H9 (cell line): ENCODE measurements at regions not wholly inside any gene's neighbourhood (a gene's known extent, or its start where the extent isn't known, plus 50 kb on each side); places are given as distances from the start of the nearest gene placed in this dataset.

ENCODE experiments used
- DNase-seq: peaks from one replicate; pipeline ENCODE4 v3.0.0-alpha.2; 2017
- H2AFZ ChIP-seq: one replicate; pipeline ENCODE4 v1.6.1; 2013; ENCODE audit warnings: mild to moderate bottlenecking, low read length, control low read depth, moderate library complexity
- H2AK5ac ChIP-seq: 2 replicates; pipeline ENCODE4 v1.6.1; 2013; ENCODE audit warnings: low read length, control low read depth, mixed read lengths; ENCODE audit not compliant: insufficient read length
- H2BK120ac ChIP-seq: one replicate; pipeline ENCODE4 v1.6.1; 2013; ENCODE audit warnings: low read depth, mild to moderate bottlenecking, low read length, control low read depth, inconsistent platforms; ENCODE audit not compliant: poor library complexity, severe bottlenecking
- H2BK12ac ChIP-seq: 2 replicates; pipeline ENCODE4 v1.6.1; 2013; ENCODE audit warnings: low read length, control low read depth, mixed read lengths, low read depth; ENCODE audit not compliant: insufficient read length
- H2BK15ac ChIP-seq: 2 replicates; pipeline ENCODE4 v1.6.1; 2013; ENCODE audit warnings: low read depth, low read length, control low read depth
- H2BK20ac ChIP-seq: one replicate; pipeline ENCODE4 v1.6.1; 2013; ENCODE audit warnings: low read depth, mild to moderate bottlenecking, low read length, control low read depth, inconsistent platforms; ENCODE audit not compliant: poor library complexity, severe bottlenecking
- H2BK5ac ChIP-seq: 2 replicates; pipeline ENCODE4 v1.6.1; 2013; ENCODE audit warnings: low read length, control low read depth, mixed read lengths; ENCODE audit not compliant: insufficient read length
- H3K14ac ChIP-seq: 2 replicates; pipeline ENCODE4 v1.6.1; 2013; ENCODE audit warnings: low read length, control low read depth; ENCODE audit not compliant: insufficient read depth
- H3K18ac ChIP-seq: 2 replicates; pipeline ENCODE4 v1.6.1; 2013; ENCODE audit warnings: low read depth, mild to moderate bottlenecking, mixed read lengths, low read length, control low read depth; ENCODE audit not compliant: insufficient read length
- H3K23ac ChIP-seq: 2 replicates; pipeline ENCODE4 v1.6.1; 2013; ENCODE audit warnings: low read length, control low read depth, mixed read lengths, low read depth; ENCODE audit not compliant: insufficient read length
- H3K23me2 ChIP-seq: 2 replicates; pipeline ENCODE4 v1.6.1; 2013; ENCODE audit warnings: low read depth, mild to moderate bottlenecking, mixed read lengths, low read length, control low read depth; ENCODE audit not compliant: insufficient read length, poor library complexity, severe bottlenecking
- H3K27ac ChIP-seq: 2 replicates; pipeline ENCODE4 v1.5.1; 2013; ENCODE audit warnings: low read length, control low read depth, mixed read lengths, low read depth; ENCODE audit not compliant: insufficient read length
- H3K27me3 ChIP-seq: 2 replicates; pipeline ENCODE4 v1.6.1; 2013; ENCODE audit warnings: low read length, control low read depth, inconsistent platforms; ENCODE audit not compliant: insufficient read depth
- H3K4ac ChIP-seq: 2 replicates; pipeline ENCODE4 v1.6.1; 2013; ENCODE audit warnings: low read depth, mild to moderate bottlenecking, control low read depth, inconsistent platforms, low read length, moderate library complexity
- H3K4me1 ChIP-seq: 2 replicates; pipeline ENCODE4 v1.6.1; 2013; ENCODE audit warnings: low read length, control low read depth, inconsistent platforms; ENCODE audit not compliant: insufficient read depth
- H3K4me2 ChIP-seq: 2 replicates; pipeline ENCODE4 v1.6.1; 2013; ENCODE audit warnings: low read length, control low read depth, mixed read lengths; ENCODE audit not compliant: insufficient read length, insufficient read depth
- H3K56ac ChIP-seq: 2 replicates; pipeline ENCODE4 v1.6.1; 2013; ENCODE audit warnings: low read depth, mild to moderate bottlenecking, mixed read lengths, low read length, control low read depth; ENCODE audit not compliant: insufficient read length
- H3K79me1 ChIP-seq: 2 replicates; pipeline ENCODE4 v1.6.1; 2013; ENCODE audit warnings: low read depth, mild to moderate bottlenecking, moderate library complexity, low read length, control low read depth, inconsistent platforms; ENCODE audit not compliant: insufficient read depth, poor library complexity, severe bottlenecking
- H3K79me2 ChIP-seq: 2 replicates; pipeline ENCODE4 v1.6.1; 2013; ENCODE audit warnings: low read length, control low read depth, inconsistent platforms; ENCODE audit not compliant: insufficient read depth
- H3K9ac ChIP-seq: 2 replicates; pipeline ENCODE4 v1.6.1; 2013; ENCODE audit warnings: low read length, control low read depth, mixed read lengths; ENCODE audit not compliant: insufficient read length; ENCODE audit errors: extremely low read depth
- H3K9me3 ChIP-seq: one replicate; pipeline ENCODE4 v1.6.1; 2013; ENCODE audit warnings: low read depth, low read length, inconsistent platforms; ENCODE audit not compliant: control insufficient read depth
- H3T11ph ChIP-seq: one replicate; pipeline ENCODE4 v1.6.1; 2013; ENCODE audit warnings: mild to moderate bottlenecking, low read length, control low read depth, inconsistent platforms
- H4K20me1 ChIP-seq: one replicate; pipeline ENCODE4 v1.6.1; 2013; ENCODE audit not compliant: control insufficient read depth, insufficient read length, insufficient read depth
- H4K5ac ChIP-seq: 2 replicates; pipeline ENCODE4 v1.6.1; 2013; ENCODE audit warnings: low read depth, mild to moderate bottlenecking, mixed read lengths, low read length, control low read depth; ENCODE audit not compliant: insufficient read length
- H4K8ac ChIP-seq: replicated peaks from 2 replicates; pipeline ENCODE4 v1.6.1; 2013; ENCODE audit warnings: low read length, control low read depth, mixed read lengths, low read depth; ENCODE audit not compliant: insufficient read length
- H4K91ac ChIP-seq: 2 replicates; pipeline ENCODE4 v1.6.1; 2013; ENCODE audit warnings: low read depth, mild to moderate bottlenecking, moderate library complexity, mixed read lengths, low read length, control low read depth; ENCODE audit not compliant: insufficient read length
- H3K27ac Mint-ChIP-seq, 3 experiments: 2 replicates in 2 of 3; 3 replicates in 1 of 3; pipeline ENCODE4 v1.8.0; 2020 to 2021; ENCODE audit warnings: mixed read lengths in 3 of 3, mild to moderate bottlenecking in 1 of 3, moderate library complexity in 1 of 3
- H3K27me3 Mint-ChIP-seq: 2 replicates; pipeline ENCODE4 v1.8.0; 2021; ENCODE audit warnings: low read depth, mild to moderate bottlenecking, moderate library complexity, mixed read lengths
- H3K36me3 Mint-ChIP-seq, 3 experiments: 2 replicates in 2 of 3; 3 replicates in 1 of 3; pipeline ENCODE4 v1.8.0; 2020 to 2021; ENCODE audit warnings: low read depth in 3 of 3, mixed read lengths in 3 of 3; ENCODE audit not compliant: insufficient read depth in 1 of 3
- H3K4me1 Mint-ChIP-seq, 2 experiments: 2 replicates each; pipeline ENCODE4 v1.8.0; 2020; ENCODE audit warnings: mixed read lengths in 2 of 2
- H3K4me3 Mint-ChIP-seq, 2 experiments: 2 replicates in 1 of 2; 3 replicates in 1 of 2; pipeline ENCODE4 v1.8.0; 2020 to 2021; ENCODE audit warnings: mild to moderate bottlenecking in 2 of 2, mixed read lengths in 2 of 2, moderate library complexity in 1 of 2
- H3K9me3 Mint-ChIP-seq, 2 experiments: 2 replicates in 1 of 2; 3 replicates in 1 of 2; pipeline ENCODE4 v1.8.0; 2020; ENCODE audit warnings: mild to moderate bottlenecking in 2 of 2, mixed read lengths in 2 of 2, moderate library complexity in 1 of 2
- CTCF ChIP-seq: fragments of 200-600 bp; sonication (generic); conservative IDR thresholded peaks from 3 replicates; pipeline ENCODE4 v1.8.0; 2021; ENCODE audit warnings: antibody characterized with exemption, mild to moderate bottlenecking
- WGBS: extraction: QIAGEN DNeasy Blood & Tissue Kit; methylation state at CpG from one replicate; pipeline ENCODE4 v1.1.7; 2013; ENCODE audit warnings: missing lambda C conversion rate, low lambda C conversion rate, mixed read lengths; ENCODE audit not compliant: insufficient read length; ENCODE audit errors: extremely low coverage; 5-methylcytosine and 5-hydroxymethylcytosine counted together

GRCh38 chr2:153387203-153387602, 91.4 kb downstream of the RPRM start:
- Mint-ChIP-seq H3K27ac (no peak overlapping the region), H3K27me3 (no peaks in the 10 kb centered on the region; the same call in 1 of the 2 replicates), H3K9me3 (peaks cover 2 to 7% of the 10 kb centered on the region in 2 experiments; a peak in 3 of 5 replicates), H3K36me3 (peaks cover 0 to 4% (median 2%) of the 10 kb centered on the region in 3 experiments; a peak in 2 of 7 replicates), H3K4me1 (peaks cover 21 to 32% of the 10 kb centered on the region in 2 experiments), H3K4me3 (no peak overlapping the region)
- no peak overlapping the region for H3K4me2 ChIP-seq
- no peak overlapping the region for H4K91ac ChIP-seq
- no peaks in the 10 kb centered on the region for H3K9me3 ChIP-seq
- no peak for TF ChIP-seq CTCF
- no peak for DNase-seq
- no CpG with 5 or more reads among the region's 4 CpGs for WGBS
- no peak overlapping the region for H3K27ac ChIP-seq
- no peak overlapping the region for H2BK5ac ChIP-seq
- H3K23me2 ChIP-seq, result no peaks in the 10 kb centered on the region
- no peak overlapping the region for H2BK120ac ChIP-seq
- H3K4me1 ChIP-seq, result peaks cover 3% of the 10 kb centered on the region; the same call in 1 of the 2 replicates
- no peak overlapping the region for H2BK15ac ChIP-seq
- H3K79me2 ChIP-seq, result no peaks in the 10 kb centered on the region
- no peak overlapping the region for H4K5ac ChIP-seq
- H3K18ac ChIP-seq, result no peak overlapping the region
- H2BK12ac ChIP-seq, result no peak overlapping the region
- H2AFZ ChIP-seq, result no peak overlapping the region
- no peak overlapping the region for H2BK20ac ChIP-seq
- no peak overlapping the region for H4K8ac ChIP-seq
- H4K20me1 ChIP-seq, result no peaks in the 10 kb centered on the region
- H3K23ac ChIP-seq, result no peak overlapping the region
- no peak overlapping the region for H2AK5ac ChIP-seq
- no peak overlapping the region for H3K14ac ChIP-seq
- no peaks in the 10 kb centered on the region for H3K27me3 ChIP-seq
- H3K4ac ChIP-seq, result no peak overlapping the region
- no peak overlapping the region for H3K56ac ChIP-seq
- no peak overlapping the region for H3K9ac ChIP-seq
- H3T11ph ChIP-seq, result no peak overlapping the region
- no peaks in the 10 kb centered on the region for H3K79me1 ChIP-seq
